ENCODE measurements at regions not wholly inside any gene's neighbourhood (a gene's known extent, or its start where the extent isn't known, plus 50 kb on each side); places are given as distances from the start of the nearest gene placed in this dataset.

DNA sequence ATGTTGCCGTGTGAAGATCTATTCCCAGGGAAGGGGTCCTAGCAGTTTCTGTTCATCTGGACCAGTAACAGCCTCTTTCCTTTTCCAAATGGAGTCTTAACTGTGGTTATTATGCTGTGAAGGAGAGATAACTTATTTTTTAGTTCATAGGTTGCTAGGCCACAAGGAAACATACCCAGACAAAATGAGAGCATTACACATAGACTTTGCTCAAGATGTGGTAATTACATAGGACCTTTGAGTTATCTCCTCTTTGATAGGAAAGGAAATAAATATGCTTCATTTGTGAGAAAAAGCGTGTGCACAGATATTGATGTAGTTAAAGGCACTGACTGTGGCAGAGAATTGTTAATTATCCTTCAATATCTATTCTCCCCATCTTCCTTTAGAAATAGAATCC, 52.5 kb upstream of the SNX2 start:
- TF ChIP-seq ARNT (IDR thresholded peaks at IDR 0.05) (no peak), NFRKB (IDR thresholded peaks at IDR 0.05) (no peak), FOXM1 (IDR thresholded peaks at IDR 0.05; ENCODE audit: borderline replicate concordance) (no peak), SP1 (IDR thresholded peaks at IDR 0.05) (no peak), HDGF (IDR thresholded peaks at IDR 0.05; ENCODE audit: borderline replicate concordance) (no peak)
